Activated CD8-positive, alpha-beta memory T cell treated with anti-CD3 and anti-CD28 coated beads for 4 hours (primary cell): ENCODE measurements at regions not wholly inside any gene's neighbourhood (a gene's known extent, or its start where the extent isn't known, plus 50 kb on each side); places are given as distances from the start of the nearest gene placed in this dataset.

ENCODE experiments used
- DNase-seq, 2 donors: peaks; one replicate each; pipeline ENCODE4 v3.0.0-alpha.2; 2020; ENCODE audit warnings: low read depth in 2 of 2

GRCh38 chr12:24045816-24046257 lies 96.4 kb upstream of the SOX5 start:
- no peak for DNase-seq

GRCh38 chr12:24044941-24045703 lies 95.7 kb upstream of the SOX5 start:
- no peak for DNase-seq

GRCh38 chr12:24042651-24043050 lies 93.2 kb upstream of the SOX5 start:
- DNase-seq, result no peak

GRCh38 chr12:24039113-24039525 lies 89.6 kb upstream of the SOX5 start:
- DNase-seq, result no peak

GRCh38 chr12:24038211-24038997 lies 88.9 kb upstream of the SOX5 start:
- DNase-seq, result no peak

- DNase-seq, result no peak
Measured at GRCh38 chr12:24036438-24037216, 87.2 kb upstream of the SOX5 start.

GRCh38 chr12:24034894-24035293 lies 85.4 kb upstream of the SOX5 start:
- DNase-seq, result no peak

- DNase-seq, result no peak
Measured at GRCh38 chr12:24034160-24034559, 84.7 kb upstream of the SOX5 start.

- DNase-seq, result no peak
Measured at GRCh38 chr12:24027352-24027751, 77.9 kb upstream of the SOX5 start.

- DNase-seq, result no peak
Measured at GRCh38 chr12:24025153-24025798, 75.8 kb upstream of the SOX5 start.

- no peak for DNase-seq
Measured at GRCh38 chr12:24023081-24023480, 73.6 kb upstream of the SOX5 start.

GRCh38 chr12:24021164-24021502 lies 71.7 kb upstream of the SOX5 start:
- DNase-seq, result no peak

GRCh38 chr12:24020397-24021163 lies 71.1 kb upstream of the SOX5 start:
- DNase-seq, result no peak

- no peak for DNase-seq
Measured at GRCh38 chr12:24015833-24016160, 66.3 kb upstream of the SOX5 start.

GRCh38 chr12:24014915-24015832 lies 65.7 kb upstream of the SOX5 start:
- DNase-seq, result no peak

GRCh38 chr12:24014240-24014639 lies 64.8 kb upstream of the SOX5 start:
- DNase-seq, result no peak

- no peak for DNase-seq
Measured at GRCh38 chr12:24012528-24012927, 63.1 kb upstream of the SOX5 start.

- no peak for DNase-seq
Measured at GRCh38 chr12:24011927-24012507, 62.5 kb upstream of the SOX5 start.

GRCh38 chr12:24008166-24008565 lies 58.7 kb upstream of the SOX5 start:
- no peak for DNase-seq
